GM03348 (cell line): ENCODE measurements at regions not wholly inside any gene's neighbourhood (a gene's known extent, or its start where the extent isn't known, plus 50 kb on each side); places are given as distances from the start of the nearest gene placed in this dataset.

Experiments used
- DNase-seq: peaks from one replicate; pipeline ENCODE4 v3.0.0; 2012; ENCODE audit warnings: low spot score

GRCh38 chr7:17130281-17131059 lies 168.0 kb upstream of the AHR start:
- peak; percentile 51 for DNase-seq

GRCh38 chr7:17131060-17131345 lies 167.4 kb upstream of the AHR start:
- DNase-seq: no peak

GRCh38 chr7:17131983-17132655 lies 166.3 kb upstream of the AHR start:
- no peak for DNase-seq

GRCh38 chr7:17132726-17133125 lies 165.7 kb upstream of the AHR start:
- no peak for DNase-seq

GRCh38 chr7:17133977-17134376 lies 164.5 kb upstream of the AHR start:
- DNase-seq: no peak

GRCh38 chr7:17134786-17135185 lies 163.7 kb upstream of the AHR start:
- no peak for DNase-seq

- no peak for DNase-seq
Observed at GRCh38 chr7:17136126-17136525, 162.3 kb upstream of the AHR start.

GRCh38 chr7:17139081-17139480 lies 159.4 kb upstream of the AHR start:
- DNase-seq: no peak

GRCh38 chr7:17140406-17140805 lies 158.0 kb upstream of the AHR start:
- DNase-seq: no peak

- DNase-seq: peak; percentile 13
Observed at GRCh38 chr7:17142831-17143541, 155.5 kb upstream of the AHR start.

- DNase-seq: peak; percentile 66
Observed at GRCh38 chr7:17144322-17144721, 154.1 kb upstream of the AHR start.

- DNase-seq: no peak
Observed at GRCh38 chr7:17146621-17147020, 151.8 kb upstream of the AHR start.

GRCh38 chr7:17147409-17147808 lies 151.0 kb upstream of the AHR start:
- peak; percentile 26 for DNase-seq

GRCh38 chr7:17150018-17150417 lies 148.4 kb upstream of the AHR start:
- DNase-seq: no peak

- no peak for DNase-seq
Observed at GRCh38 chr7:17152721-17153120, 145.7 kb upstream of the AHR start.

- DNase-seq: peak; percentile 6
Observed at GRCh38 chr7:17153536-17153935, 144.9 kb upstream of the AHR start.

GRCh38 chr7:17155529-17155928 lies 142.9 kb upstream of the AHR start:
- no peak for DNase-seq

- no peak for DNase-seq
Observed at GRCh38 chr7:17158261-17158660, 140.2 kb upstream of the AHR start.

GRCh38 chr7:17159500-17160037 lies 138.9 kb upstream of the AHR start:
- no peak for DNase-seq

- no peak for DNase-seq
Observed at GRCh38 chr7:17166824-17167379, 131.6 kb upstream of the AHR start.

GRCh38 chr7:17168416-17168815 lies 130.0 kb upstream of the AHR start:
- DNase-seq: no peak

GRCh38 chr7:17171427-17171826 lies 127.0 kb upstream of the AHR start:
- DNase-seq: no peak
